Endodermal cell (in vitro differentiated cells): ENCODE measurements at regions not wholly inside any gene's neighbourhood (a gene's known extent, or its start where the extent isn't known, plus 50 kb on each side); places are given as distances from the start of the nearest gene placed in this dataset.

Source experiments
- DNase-seq: peaks from one replicate; pipeline ENCODE4 v3.0.0-alpha.2; 2017
- H3K27ac ChIP-seq: 2 replicates; pipeline ENCODE4 v1.5.1; 2013; ENCODE audit warnings: mild to moderate bottlenecking, low read depth, low read length, moderate library complexity
- H3K27me3 ChIP-seq: 2 replicates; pipeline ENCODE4 v1.6.1; 2013; ENCODE audit warnings: mild to moderate bottlenecking, low read length, moderate library complexity; ENCODE audit not compliant: insufficient read depth, control insufficient read depth, poor library complexity, severe bottlenecking
- H3K36me3 ChIP-seq: 2 replicates; pipeline ENCODE4 v1.7.0; 2013; ENCODE audit warnings: mild to moderate bottlenecking, low read length, moderate library complexity; ENCODE audit not compliant: control insufficient read depth, insufficient read depth
- H3K4me1 ChIP-seq: one replicate; pipeline ENCODE4 v1.7.0; 2013; ENCODE audit warnings: low read length; ENCODE audit not compliant: control insufficient read depth, insufficient read depth
- H3K4me3 ChIP-seq: 2 replicates; pipeline ENCODE4 v1.5.1; 2013; ENCODE audit warnings: mild to moderate bottlenecking, low read length, moderate library complexity
- H3K9ac ChIP-seq: 2 replicates; pipeline ENCODE4 v1.6.1; 2013; ENCODE audit warnings: mild to moderate bottlenecking, low read length, moderate library complexity; ENCODE audit not compliant: poor library complexity, severe bottlenecking; ENCODE audit errors: extremely low read depth
- H3K9me3 ChIP-seq: 2 replicates; pipeline ENCODE4 v1.6.1; 2013; ENCODE audit warnings: mild to moderate bottlenecking, low read length, moderate library complexity; ENCODE audit not compliant: control insufficient read depth
- H3K27ac Mint-ChIP-seq: 2 replicates; pipeline ENCODE4 v1.8.0; 2020; ENCODE audit warnings: mixed read lengths
- H3K27me3 Mint-ChIP-seq: 2 replicates; pipeline ENCODE4 v1.8.0; 2021; ENCODE audit warnings: mild to moderate bottlenecking, mixed read lengths; ENCODE audit not compliant: insufficient read depth
- H3K36me3 Mint-ChIP-seq: 2 replicates; pipeline ENCODE4 v1.8.0; 2020; ENCODE audit warnings: low read depth, mixed read lengths
- H3K4me1 Mint-ChIP-seq: 2 replicates; pipeline ENCODE4 v1.8.0; 2020; ENCODE audit warnings: mixed read lengths
- H3K4me3 Mint-ChIP-seq: 2 replicates; pipeline ENCODE4 v1.8.0; 2020; ENCODE audit warnings: mild to moderate bottlenecking, moderate library complexity, mixed read lengths
- H3K9me3 Mint-ChIP-seq: 2 replicates; pipeline ENCODE4 v1.8.0; 2020; ENCODE audit warnings: mild to moderate bottlenecking, mixed read lengths
- WGBS, 2 experiments: methylation state at CpG; one replicate each; pipeline versions ENCODE4 v1.1.5 to v1.1.7; 2013; ENCODE audit warnings: missing lambda C conversion rate in 2 of 2, mixed read lengths in 1 of 2; ENCODE audit not compliant: insufficient coverage in 1 of 2, insufficient read length in 1 of 2; 5-methylcytosine and 5-hydroxymethylcytosine counted together
- TF ChIP-seq, protein P1 (sequence below): fragments of 200-600 bp; sonication (generic); conservative IDR thresholded peaks from 2 replicates; pipeline ENCODE4 v1.5.0; 2021; ENCODE audit warnings: antibody characterized with exemption, mild to moderate bottlenecking

DNA sequence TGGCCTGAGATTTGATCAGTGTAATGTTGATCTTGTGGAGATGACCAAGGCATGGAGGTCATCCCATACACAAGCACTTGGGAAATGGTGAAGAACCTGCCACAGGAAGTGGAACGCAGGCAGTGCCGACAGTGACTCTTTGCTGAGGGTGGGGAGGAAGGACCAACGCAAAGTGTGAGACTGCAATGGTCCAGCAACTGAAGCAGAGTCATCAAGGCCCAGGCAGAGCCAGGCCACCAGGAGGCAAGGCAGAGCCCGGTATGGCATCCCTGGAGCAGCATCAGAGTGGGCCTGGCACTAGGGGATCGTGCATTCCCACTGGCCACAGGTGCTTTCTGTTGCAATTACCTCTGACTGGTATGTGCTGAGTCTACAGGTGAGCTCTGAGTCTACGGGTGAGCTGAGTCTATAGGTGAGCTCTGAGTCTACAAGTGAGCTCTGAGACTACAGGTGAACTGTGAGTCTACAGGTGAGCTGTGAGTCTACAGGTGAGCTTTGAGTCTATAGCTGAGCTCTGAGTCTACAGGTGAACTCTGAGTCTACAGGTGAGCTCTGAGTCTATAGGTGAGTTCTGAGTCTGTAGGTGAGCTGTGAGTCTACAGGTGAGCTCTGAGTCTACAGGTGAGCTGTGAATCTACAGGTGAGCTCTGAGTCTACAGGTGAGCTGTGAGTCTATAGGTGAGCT is 132.9 kb downstream of the KLF6 start:
- Mint-ChIP-seq H3K4me1 (peaks cover 11% of the 10 kb centered on the region), H3K9me3 (no peaks in the 10 kb centered on the region), H3K4me3 (no peak overlapping the region), H3K27me3 (no peaks in the 10 kb centered on the region), H3K27ac (no peak overlapping the region), H3K36me3 (no peaks in the 10 kb centered on the region)
- no peak overlapping the region for H3K27ac ChIP-seq
- H3K27me3 ChIP-seq = no peaks in the 10 kb centered on the region
- H3K9ac ChIP-seq = no peak overlapping the region
- H3K9me3 ChIP-seq = no peaks in the 10 kb centered on the region
- no peaks in the 10 kb centered on the region for H3K36me3 ChIP-seq
- no peak for DNase-seq
- no peaks in the 10 kb centered on the region for H3K4me1 ChIP-seq
- no peak overlapping the region for H3K4me3 ChIP-seq
- TF ChIP-seq, protein P1, sequence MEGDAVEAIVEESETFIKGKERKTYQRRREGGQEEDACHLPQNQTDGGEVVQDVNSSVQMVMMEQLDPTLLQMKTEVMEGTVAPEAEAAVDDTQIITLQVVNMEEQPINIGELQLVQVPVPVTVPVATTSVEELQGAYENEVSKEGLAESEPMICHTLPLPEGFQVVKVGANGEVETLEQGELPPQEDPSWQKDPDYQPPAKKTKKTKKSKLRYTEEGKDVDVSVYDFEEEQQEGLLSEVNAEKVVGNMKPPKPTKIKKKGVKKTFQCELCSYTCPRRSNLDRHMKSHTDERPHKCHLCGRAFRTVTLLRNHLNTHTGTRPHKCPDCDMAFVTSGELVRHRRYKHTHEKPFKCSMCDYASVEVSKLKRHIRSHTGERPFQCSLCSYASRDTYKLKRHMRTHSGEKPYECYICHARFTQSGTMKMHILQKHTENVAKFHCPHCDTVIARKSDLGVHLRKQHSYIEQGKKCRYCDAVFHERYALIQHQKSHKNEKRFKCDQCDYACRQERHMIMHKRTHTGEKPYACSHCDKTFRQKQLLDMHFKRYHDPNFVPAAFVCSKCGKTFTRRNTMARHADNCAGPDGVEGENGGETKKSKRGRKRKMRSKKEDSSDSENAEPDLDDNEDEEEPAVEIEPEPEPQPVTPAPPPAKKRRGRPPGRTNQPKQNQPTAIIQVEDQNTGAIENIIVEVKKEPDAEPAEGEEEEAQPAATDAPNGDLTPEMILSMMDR = peak; percentile 20
- WGBS, 2 experiments = 89 to 93% methylated on average over 6 of the region's 6 CpGs

DNA sequence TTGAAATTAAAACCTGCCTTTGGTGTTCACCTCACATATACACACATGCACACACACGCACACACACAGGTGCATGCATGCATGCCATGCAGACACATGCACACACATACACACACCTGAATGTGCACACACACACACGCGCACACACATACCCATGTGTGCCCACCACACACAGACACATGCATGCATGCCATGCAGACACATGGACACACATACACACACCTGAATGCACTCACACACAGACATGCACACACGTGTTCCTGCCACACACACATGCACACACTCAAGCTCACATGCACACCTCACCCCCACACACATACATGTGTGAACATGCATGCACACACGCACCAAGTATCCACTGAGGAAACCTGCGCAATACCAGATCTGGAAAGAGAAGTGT is 136.4 kb downstream of the KLF6 start:
- no peaks in the 10 kb centered on the region for H3K27me3 Mint-ChIP-seq
- no peaks in the 10 kb centered on the region for H3K4me1 ChIP-seq
- no peak overlapping the region for H3K27ac ChIP-seq
- H3K9ac ChIP-seq = no peak overlapping the region
- H3K4me3 Mint-ChIP-seq = no peak overlapping the region
- no peaks in the 10 kb centered on the region for H3K4me1 Mint-ChIP-seq
- no peaks in the 10 kb centered on the region for H3K36me3 Mint-ChIP-seq
- H3K27me3 ChIP-seq = no peaks in the 10 kb centered on the region
- TF ChIP-seq, protein P1 = no peak
- no peak overlapping the region for H3K27ac Mint-ChIP-seq
- no peak for DNase-seq
- WGBS, 2 experiments = 75 to 81% methylated on average over 4 to 6 of the region's 6 CpGs
- H3K9me3 ChIP-seq = no peaks in the 10 kb centered on the region
- no peak overlapping the region for H3K4me3 ChIP-seq
- no peaks in the 10 kb centered on the region for H3K9me3 Mint-ChIP-seq
- no peaks in the 10 kb centered on the region for H3K36me3 ChIP-seq

DNA sequence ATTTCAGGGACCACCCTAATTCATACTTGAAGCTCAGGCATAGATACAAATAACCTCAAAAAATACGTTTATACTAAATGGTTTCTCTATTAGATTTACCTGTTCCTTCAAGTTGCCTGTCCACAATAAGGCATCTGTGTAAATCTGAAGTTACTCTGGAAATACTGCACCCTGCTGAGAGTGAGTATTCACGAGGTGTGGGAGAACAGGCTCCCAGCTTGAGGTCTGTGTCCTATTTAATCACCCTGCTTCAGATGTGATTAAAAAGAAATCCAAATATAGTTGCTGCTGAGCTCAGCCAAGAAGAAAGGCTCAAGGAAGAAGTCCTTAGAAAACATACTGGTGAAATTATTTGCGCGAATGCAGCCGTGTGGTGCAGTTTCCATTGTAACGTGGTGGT is 136.8 kb downstream of the KLF6 start:
- DNase-seq = no peak

More for the DNA sequence above, 136.8 kb downstream of the KLF6 start:
- Mint-ChIP-seq H3K36me3 (no peaks in the 10 kb centered on the region), H3K27me3 (no peaks in the 10 kb centered on the region), H3K4me3 (no peak overlapping the region), H3K4me1 (no peaks in the 10 kb centered on the region), H3K9me3 (no peaks in the 10 kb centered on the region), H3K27ac (no peak overlapping the region)
- no peak overlapping the region for H3K27ac ChIP-seq
- H3K4me1 ChIP-seq = no peaks in the 10 kb centered on the region
- no peak overlapping the region for H3K9ac ChIP-seq
- no peaks in the 10 kb centered on the region for H3K9me3 ChIP-seq
- TF ChIP-seq, protein P1 = no peak
- no peak overlapping the region for H3K4me3 ChIP-seq
- no peaks in the 10 kb centered on the region for H3K27me3 ChIP-seq
- no peaks in the 10 kb centered on the region for H3K36me3 ChIP-seq
- 85 to 87% methylated on average over 4 to 6 of the region's 6 CpGs for WGBS, 2 experiments
